SK-N-SH treated with all-trans-retinoic acid at 6 μM for 48 hours (cell line): ENCODE measurements at regions not wholly inside any gene's neighbourhood (a gene's known extent, or its start where the extent isn't known, plus 50 kb on each side); places are given as distances from the start of the nearest gene placed in this dataset.

Source experiments
- CSRNP3 ChIP-seq: fragments of 250-450 bp; sonication (Bioruptor Pico); IDR thresholded peaks from 2 replicates; pipeline ENCODE4 v1.5.1; 2021; ENCODE audit warnings: mild to moderate bottlenecking, moderate library complexity
- RARB ChIP-seq: fragments of 250-450 bp; sonication (Bioruptor Pico); IDR thresholded peaks from 2 replicates; pipeline ENCODE4 v1.8.0; 2021; ENCODE audit warnings: mild to moderate bottlenecking, moderate library complexity
- TCF4 ChIP-seq: fragments of 250-450 bp; sonication (Bioruptor Pico); IDR thresholded peaks from 2 replicates; pipeline ENCODE4 v1.8.0; 2021; ENCODE audit warnings: mild to moderate bottlenecking, moderate library complexity, borderline replicate concordance

- TF ChIP-seq RARB (no peak), TCF4 (no peak), CSRNP3 (CRISPR knock-in tag) (no peak)
Measured at GRCh38 chr14:30069536-30069935, 141.9 kb upstream of the PRKD1 start.
